Astrocyte (in vitro differentiated cells and primary cell): ENCODE measurements at regions not wholly inside any gene's neighbourhood (a gene's known extent, or its start where the extent isn't known, plus 50 kb on each side); places are given as distances from the start of the nearest gene placed in this dataset.

Experiments used
- CTCF ChIP-seq: IDR thresholded peaks from 2 replicates; pipeline ENCODE4 v1.5.1; 2011; ENCODE audit warnings: low read depth, mild to moderate bottlenecking, inconsistent platforms, low read length, moderate library complexity; ENCODE audit not compliant: insufficient read depth
- EZH2 ChIP-seq: IDR thresholded peaks from 2 replicates; pipeline ENCODE4 v1.6.1; 2012; ENCODE audit warnings: mild to moderate bottlenecking, low read length, inconsistent platforms; ENCODE audit not compliant: insufficient read depth

GRCh38 chr6:26196846-26197635 lies 109.8 kb downstream of the HFE start:
- TF ChIP-seq CTCF, result no peak
- no peak for TF ChIP-seq EZH2
